ENCODE measurements at regions not wholly inside any gene's neighbourhood (a gene's known extent, or its start where the extent isn't known, plus 50 kb on each side); places are given as distances from the start of the nearest gene placed in this dataset.
"Not testable (repeated sequence)": the region's sequence is repeated elsewhere in the genome, so short reads cannot be mapped to it uniquely, and the experiment has no call there.

DNA sequence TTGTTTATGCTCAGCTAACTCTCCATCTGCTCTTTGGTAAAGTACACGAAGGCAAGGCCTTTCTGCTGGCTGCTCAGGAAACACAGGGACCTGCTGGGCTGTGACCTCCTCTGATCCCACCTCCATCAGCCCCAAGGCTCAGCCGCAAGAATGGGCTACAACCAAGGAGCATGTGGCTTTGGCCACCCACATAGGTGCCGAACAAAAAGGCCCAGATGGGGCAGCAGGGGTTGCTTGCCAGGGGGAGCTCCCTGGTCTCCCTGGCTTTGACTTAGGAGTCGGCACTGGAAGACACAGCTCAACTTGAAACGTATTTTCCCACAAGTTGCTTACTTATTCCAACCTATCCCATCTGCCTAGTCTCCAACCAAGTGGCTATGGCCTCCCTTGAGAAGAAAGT, 461.1 kb downstream of the ICE1 start:
- no peak for DNase-seq (ENCODE audit: low spot score)

GRCh38 chr5:5883146-5883545, 460.7 kb downstream of the ICE1 start:
- DNase-seq (ENCODE audit: low spot score), result no peak

GRCh38 chr5:5882706-5883105, 460.2 kb downstream of the ICE1 start:
- no peak for DNase-seq (ENCODE audit: low spot score)

GRCh38 chr5:5881294-5881693, 458.8 kb downstream of the ICE1 start:
- no peak for DNase-seq (ENCODE audit: low spot score)

DNA sequence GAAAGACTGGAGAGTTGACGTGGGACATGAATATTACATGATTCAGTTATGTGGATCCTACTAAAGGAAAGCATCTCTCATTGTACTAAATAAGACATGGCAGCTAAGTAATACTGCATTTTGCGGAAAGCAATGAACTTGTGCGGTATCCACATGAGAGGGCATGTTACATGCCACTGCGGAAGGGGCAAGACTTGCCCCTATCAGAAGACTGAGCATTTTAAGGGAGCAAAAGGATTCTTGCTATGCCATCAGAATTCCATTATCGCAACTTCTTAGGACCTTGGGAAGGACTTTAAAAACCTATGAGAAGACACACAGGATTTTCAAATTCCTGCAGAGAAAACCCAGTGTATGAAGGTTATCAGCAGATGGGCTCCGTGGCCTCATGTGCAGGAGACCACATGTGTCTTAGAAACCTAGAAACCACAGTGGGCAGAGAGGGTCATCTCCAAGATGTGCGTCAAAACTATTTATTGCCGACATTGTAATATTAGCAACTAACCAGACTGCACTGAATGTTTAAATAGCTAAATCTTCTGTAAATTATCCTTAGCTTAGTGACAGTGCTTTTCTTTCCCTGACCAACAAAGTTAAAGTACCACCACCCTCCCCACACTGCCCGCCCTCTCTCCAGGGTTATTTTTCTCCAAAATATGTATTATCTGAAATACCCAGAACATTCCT, 457.7 kb downstream of the ICE1 start:
- DNase-seq (ENCODE audit: low spot score), result no peak

GRCh38 chr5:5857396-5857795, 434.9 kb downstream of the ICE1 start:
- DNase-seq (ENCODE audit: low spot score), result no peak

DNA sequence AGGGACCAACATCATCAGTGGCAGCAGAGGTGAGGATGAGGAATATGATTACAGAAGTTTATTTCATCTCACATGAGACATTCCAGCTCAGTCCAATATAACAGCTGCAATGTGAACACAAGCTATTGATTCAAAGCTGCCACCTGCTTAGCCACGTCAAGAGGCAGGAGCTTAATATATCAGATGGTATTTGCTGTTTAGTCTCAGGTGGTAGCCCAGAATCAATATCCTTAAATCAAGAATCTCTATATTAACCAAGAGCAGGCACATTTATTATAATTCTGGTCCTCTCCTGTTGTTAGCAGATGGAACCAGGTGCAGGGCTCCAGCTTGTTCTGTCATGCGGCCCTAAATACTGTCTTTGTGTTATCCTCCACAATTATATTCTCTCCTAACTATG, 431.6 kb downstream of the ICE1 start:
- DNase-seq (ENCODE audit: low spot score), result no peak

GRCh38 chr5:5838493-5838892, 416.0 kb downstream of the ICE1 start:
- DNase-seq (ENCODE audit: low spot score), result no peak

GRCh38 chr5:5831622-5832021, 409.1 kb downstream of the ICE1 start:
- DNase-seq (ENCODE audit: low spot score), result not testable (repeated sequence)

DNA sequence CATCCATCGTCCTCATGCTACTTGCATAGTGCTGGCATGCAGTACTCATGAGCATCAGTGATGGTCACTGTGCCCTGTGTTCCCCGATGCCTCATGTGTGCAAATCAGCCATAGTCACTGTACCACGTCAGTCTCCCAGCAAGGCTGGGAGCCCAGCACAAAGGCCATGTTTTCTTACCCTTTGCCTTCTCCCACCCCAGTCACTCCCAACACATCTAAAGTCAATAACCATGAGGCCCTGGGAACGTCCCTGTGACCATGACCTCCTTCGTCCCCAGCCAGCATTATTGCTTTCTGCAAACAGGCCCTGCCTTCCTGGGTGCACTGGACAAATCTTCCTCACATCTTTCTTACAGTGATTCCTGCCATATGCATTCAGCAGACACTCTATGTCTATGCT, 406.1 kb downstream of the ICE1 start:
- no peak for DNase-seq (ENCODE audit: low spot score)

DNA sequence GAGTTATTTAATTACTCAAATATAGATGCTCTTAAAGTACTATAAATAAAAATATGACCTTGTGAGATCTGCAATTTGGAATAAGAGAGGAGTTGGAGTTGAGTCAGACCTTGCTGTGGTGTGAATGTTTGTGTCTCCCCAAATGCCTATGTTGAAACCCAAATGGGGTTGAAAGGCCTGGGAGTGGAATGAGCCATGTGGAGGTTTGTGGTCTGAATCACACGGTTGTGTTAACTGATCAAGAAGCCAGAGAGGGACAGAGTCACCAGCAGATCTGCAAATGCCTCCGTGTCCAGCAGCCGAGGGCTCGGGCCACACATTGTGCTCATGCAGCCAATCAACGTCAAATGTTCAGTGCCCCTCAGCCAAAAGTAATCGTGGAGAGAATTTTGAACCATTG, 404.4 kb downstream of the ICE1 start:
- no peak for DNase-seq (ENCODE audit: low spot score)

- no peak for DNase-seq (ENCODE audit: low spot score)
Measured at GRCh38 chr5:5822729-5823257, 400.3 kb downstream of the ICE1 start.

DNA sequence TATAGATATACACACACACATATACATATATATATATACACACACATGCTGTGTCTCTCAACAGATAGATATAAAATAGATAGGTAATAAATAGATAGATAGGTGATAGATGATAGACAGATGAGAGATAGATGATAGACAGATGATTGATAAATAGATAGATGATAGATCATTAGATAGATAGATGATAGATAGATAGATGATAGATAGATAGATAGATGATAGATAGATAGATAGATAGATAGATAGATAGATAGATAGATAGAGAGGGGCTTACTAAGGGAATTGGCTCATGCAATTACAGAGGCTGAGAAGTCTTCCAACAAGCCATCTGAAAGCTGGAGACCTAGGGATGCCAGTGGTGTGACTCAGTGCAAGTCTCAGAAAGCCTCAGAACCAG, 394.5 kb downstream of the ICE1 start:
- no peak for DNase-seq (ENCODE audit: low spot score)

DNA sequence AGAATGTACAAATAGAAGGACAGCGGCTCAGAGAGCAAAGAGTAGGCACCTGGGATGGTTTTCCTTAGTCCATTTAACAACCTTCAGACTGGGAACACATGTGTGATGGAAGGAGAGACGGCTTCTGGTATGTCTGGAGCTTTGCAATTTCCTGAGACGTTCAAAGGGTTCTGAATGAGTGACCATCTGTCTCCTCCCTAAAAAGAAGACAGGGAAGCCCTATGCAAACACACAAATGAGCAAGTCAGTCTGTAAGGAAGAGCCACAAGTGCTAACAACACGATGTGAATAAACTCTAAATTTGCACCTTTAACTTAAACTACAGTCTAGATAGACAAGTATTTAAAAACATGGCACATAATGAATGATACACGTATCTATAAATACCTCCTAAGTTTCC, 391.0 kb downstream of the ICE1 start:
- no peak for DNase-seq (ENCODE audit: low spot score)

GRCh38 chr5:5810461-5810860, 388.0 kb downstream of the ICE1 start:
- DNase-seq (ENCODE audit: low spot score), result no peak

- DNase-seq (ENCODE audit: low spot score), result no peak
Measured at GRCh38 chr5:5805916-5806315, 383.4 kb downstream of the ICE1 start.

- DNase-seq (ENCODE audit: low spot score), result no peak
Measured at GRCh38 chr5:5804478-5805233, 382.2 kb downstream of the ICE1 start.

GRCh38 chr5:5800801-5801761, 378.6 kb downstream of the ICE1 start:
- DNase-seq (ENCODE audit: low spot score), result no peak

DNA sequence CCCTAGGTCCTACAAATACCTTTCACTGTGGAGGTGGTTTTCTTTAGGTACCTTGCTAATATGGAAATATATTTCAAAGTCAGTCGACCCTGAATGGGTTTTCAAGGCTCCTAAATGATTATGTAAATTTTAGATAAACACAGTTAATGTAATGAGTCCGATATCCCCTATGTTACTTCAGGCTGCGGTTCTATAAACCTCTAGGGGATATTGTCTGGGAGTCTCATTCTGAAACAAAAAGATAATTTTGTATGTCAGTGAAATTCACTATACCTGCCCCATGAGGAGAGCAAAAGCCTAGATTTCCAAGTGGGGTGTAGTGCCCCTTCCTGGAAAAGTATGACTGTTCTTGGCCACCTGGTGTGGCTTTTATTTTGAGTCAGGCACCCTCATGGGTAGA, 377.3 kb downstream of the ICE1 start:
- no peak for DNase-seq (ENCODE audit: low spot score)

GRCh38 chr5:5799229-5799628, 376.8 kb downstream of the ICE1 start:
- DNase-seq (ENCODE audit: low spot score), result no peak

DNA sequence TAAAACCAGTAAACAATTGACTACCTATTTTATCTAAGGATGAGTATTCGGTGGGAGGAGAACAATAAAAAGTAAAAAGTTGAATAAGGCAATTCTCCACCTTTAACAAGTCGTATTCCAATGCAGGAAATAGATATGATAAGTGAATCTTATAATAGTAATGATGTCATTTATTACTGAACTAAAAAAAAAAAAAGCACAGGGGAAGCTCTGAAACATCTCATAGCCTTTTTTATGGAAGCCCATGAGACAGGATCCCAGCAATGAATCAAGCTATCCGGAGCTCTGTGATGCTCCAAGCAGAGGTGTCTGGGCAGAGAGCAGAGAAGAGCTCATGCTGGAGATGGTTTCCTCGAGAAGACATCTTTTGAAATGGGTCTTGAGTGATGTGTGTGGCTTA, 376.0 kb downstream of the ICE1 start:
- no peak for DNase-seq (ENCODE audit: low spot score)

DNA sequence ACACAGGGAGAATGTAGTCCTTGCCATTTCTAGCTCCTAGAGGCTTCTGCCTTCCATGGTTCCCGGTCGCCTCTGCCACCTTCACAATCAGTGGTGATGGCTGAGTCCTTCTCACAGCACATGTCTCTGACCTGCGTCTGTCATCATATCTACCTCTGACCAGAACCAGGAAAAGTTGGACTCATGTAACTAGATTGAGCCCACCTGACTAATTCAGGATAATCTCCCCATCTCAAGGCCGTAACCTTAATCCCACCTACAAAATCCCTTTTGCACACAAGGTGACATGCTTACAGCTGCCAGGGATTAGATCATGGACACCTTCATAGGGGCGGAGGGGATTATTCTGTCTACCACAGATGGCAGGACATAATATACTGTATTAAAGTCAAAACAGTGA, 375.6 kb downstream of the ICE1 start:
- DNase-seq (ENCODE audit: low spot score), result no peak

Data from CD4-positive, alpha-beta T cell treated with Interleukin-15 for 4 hours (primary cell).